AG04449 (cell line): ENCODE measurements at regions not wholly inside any gene's neighbourhood (a gene's known extent, or its start where the extent isn't known, plus 50 kb on each side); places are given as distances from the start of the nearest gene placed in this dataset.
"Not testable (repeated sequence)": the region's sequence is repeated elsewhere in the genome, so short reads cannot be mapped to it uniquely, and the experiment has no call there.

Source experiments
- CTCF ChIA-PET: fragments of 350-600 bp; formaldehyde crosslinking; extraction: SDS; loops from one replicate; lab custom pipeline; 2021; ENCODE audit warnings: antibody characterized with exemption; lab: Yijun Ruan, JAX
- POLR2A ChIA-PET: fragments of 400-600, 350-600 bp; formaldehyde crosslinking; extraction: SDS; loops from one replicate; lab custom pipeline; 2020; ENCODE audit warnings: antibody characterized with exemption, inconsistent platforms; lab: Yijun Ruan, JAX
- DNase-seq: peaks from one replicate; pipeline ENCODE4 v3.0.0-alpha.2; 2010; ENCODE audit warnings: low read depth, low spot score
- H3K4me3 ChIP-seq: 2 replicates; pipeline ENCODE4 v1.5.1; 2011; ENCODE audit warnings: low read depth, mild to moderate bottlenecking, control low read depth, low read length
- TF ChIP-seq, protein P1 (sequence below): IDR thresholded peaks from one replicate; pipeline ENCODE4 v1.5.1; 2011; ENCODE audit warnings: mild to moderate bottlenecking, moderate library complexity, low read length, control low read depth, inconsistent platforms; ENCODE audit not compliant: insufficient read depth; ENCODE audit errors: missing control alignments

DNA sequence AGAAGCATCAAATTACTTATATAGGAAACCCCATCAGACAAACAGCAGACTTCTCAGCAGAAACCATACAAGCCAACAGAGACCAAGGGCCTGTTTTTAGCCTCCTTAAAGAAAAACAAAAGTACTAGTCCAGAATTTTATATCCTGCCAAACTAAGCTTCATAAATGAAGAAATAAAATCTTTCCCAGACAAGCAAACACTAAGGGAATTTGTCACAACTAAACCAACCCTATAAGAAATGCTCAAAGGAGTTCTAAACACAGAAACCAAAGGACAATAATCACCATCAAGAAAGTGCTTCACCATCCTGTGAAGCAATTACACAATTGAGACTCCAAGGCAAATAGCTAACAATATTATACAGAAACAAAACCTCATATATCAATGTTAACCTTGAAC is 238.6 kb downstream of the NKX6-1 start:
- no peak overlapping the region for H3K4me3 ChIP-seq
- ChIA-PET POLR2A (no interaction called here), CTCF (interaction anchor here (1.2 to 6.6 kb wide), 4 partner anchors 11 to 615 kb away, joined by 4 to 68 read pairs (median 10); no protein-coding TSS in a partner anchor)
- no peak for DNase-seq
- TF ChIP-seq, protein P1, sequence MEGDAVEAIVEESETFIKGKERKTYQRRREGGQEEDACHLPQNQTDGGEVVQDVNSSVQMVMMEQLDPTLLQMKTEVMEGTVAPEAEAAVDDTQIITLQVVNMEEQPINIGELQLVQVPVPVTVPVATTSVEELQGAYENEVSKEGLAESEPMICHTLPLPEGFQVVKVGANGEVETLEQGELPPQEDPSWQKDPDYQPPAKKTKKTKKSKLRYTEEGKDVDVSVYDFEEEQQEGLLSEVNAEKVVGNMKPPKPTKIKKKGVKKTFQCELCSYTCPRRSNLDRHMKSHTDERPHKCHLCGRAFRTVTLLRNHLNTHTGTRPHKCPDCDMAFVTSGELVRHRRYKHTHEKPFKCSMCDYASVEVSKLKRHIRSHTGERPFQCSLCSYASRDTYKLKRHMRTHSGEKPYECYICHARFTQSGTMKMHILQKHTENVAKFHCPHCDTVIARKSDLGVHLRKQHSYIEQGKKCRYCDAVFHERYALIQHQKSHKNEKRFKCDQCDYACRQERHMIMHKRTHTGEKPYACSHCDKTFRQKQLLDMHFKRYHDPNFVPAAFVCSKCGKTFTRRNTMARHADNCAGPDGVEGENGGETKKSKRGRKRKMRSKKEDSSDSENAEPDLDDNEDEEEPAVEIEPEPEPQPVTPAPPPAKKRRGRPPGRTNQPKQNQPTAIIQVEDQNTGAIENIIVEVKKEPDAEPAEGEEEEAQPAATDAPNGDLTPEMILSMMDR = no peak

DNA sequence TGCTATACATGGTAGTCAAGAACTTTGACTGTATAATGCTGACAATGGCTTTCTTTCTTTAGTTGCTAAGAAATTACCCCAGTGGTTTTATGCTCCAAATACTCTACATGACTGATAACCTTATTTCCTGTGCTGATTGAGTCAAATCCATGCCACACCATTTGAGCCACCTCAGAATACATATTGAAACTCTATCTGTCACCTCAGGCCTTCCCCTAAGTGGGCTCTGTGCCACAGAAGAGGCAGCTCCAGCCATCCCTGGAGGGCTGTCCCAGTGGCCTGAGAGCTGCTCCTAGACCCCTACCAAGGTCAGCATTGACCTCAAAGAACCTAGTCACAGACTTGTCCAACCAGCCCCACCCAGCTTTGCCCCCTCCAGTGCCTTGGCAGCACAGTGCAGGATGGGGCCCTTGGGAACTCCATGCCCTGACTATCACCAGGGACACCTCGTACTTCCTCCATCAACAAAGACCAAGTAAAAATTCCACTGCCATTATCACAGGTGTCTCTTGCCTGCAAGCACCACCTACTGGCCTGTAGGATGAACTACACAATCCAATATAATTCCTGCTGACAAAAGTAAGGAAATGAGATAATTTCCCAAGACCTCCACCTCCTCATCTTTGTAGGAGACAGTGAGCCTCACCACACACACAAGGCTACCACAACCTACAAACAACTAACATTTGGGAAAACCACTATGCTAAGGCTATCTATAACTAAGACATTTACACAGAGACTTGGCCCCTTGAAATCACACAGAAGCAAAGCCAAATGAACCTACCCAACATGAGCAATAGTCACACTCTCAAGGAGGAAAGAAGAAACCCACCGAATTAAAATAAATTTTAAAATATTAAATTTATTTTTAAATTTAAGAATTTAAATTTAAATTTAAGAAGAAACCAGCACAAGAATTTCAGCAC is 239.9 kb downstream of the NKX6-1 start:
- CTCF ChIA-PET = interaction anchor here (1.2 to 6.6 kb wide), 6 partner anchors 9 to 614 kb away, joined by 4 to 68 read pairs (median 6); no protein-coding TSS in a partner anchor
- DNase-seq = no peak
- POLR2A ChIA-PET = no interaction called here
- H3K4me3 ChIP-seq = no peak overlapping the region
- TF ChIP-seq, protein P1 = peak; percentile 59

DNA sequence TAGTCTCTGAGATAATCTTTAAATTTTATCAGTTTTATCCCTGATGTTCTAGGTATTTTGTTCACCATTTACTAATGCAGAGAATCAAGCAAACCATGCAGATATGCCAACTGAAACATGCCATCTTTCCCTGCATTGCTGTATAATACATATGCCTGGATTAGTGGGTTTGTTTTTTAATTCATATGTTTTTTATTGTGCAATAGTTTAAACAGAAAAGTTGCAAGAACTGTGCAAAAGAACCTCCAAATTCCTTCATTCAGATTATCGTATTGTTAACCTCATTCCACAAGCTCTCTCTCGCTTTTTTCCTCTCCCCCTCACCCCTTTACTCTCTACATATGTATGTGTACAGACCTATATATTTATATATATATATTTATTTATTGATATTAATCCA is 244.6 kb downstream of the NKX6-1 start:
- no peak for DNase-seq
- POLR2A ChIA-PET = no interaction called here
- TF ChIP-seq, protein P1 = no peak
- H3K4me3 ChIP-seq = no peak overlapping the region
- CTCF ChIA-PET = no interaction called here

DNA sequence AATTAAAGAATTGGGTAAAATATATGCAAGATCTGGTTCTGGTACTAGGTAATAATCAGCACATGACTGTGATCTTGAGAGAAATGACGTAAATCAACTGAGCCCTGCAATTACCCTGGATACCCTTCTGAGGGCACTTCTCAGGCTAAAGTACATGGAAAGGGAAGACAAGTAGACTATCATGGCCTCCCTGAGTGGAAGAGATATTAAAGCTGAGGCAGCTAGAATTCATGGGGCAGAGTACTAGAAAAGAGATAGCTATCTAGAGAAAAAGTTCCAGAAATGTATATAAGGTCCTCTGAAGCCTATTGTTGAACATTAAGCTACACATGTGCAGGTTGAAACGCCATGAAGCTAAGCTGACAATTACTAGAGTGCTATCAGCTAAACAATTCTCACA is 249.6 kb downstream of the NKX6-1 start:
- ChIA-PET POLR2A (no interaction called here), CTCF (interaction anchor here (1.4 kb wide), 1 partner anchor 11 kb away, joined by 4 read pairs; no protein-coding TSS in a partner anchor)
- TF ChIP-seq, protein P1 = no peak
- DNase-seq = no peak
- H3K4me3 ChIP-seq = no peak overlapping the region

DNA sequence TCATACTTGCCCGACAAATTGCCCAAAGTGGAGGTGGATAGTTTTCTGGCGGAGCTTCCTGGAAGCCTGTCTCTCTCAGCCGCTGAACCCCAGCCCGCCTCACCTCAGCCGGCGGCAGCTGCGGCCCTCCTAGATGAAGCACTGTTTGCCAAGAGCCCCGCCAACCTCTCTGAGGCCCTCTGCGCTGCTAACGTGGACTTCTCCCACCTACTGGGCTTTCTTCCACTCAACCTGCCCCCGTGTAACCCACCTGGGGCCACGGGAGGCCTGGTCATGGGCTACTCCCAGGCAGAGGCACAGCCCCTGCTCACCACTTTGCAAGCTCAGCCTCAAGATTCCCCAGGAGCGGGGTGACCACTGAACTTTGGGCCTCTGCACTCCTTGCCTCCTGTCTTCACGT is 254.1 kb downstream of the NKX6-1 start:
- H3K4me3 ChIP-seq, DNase-seq, POLR2A ChIA-PET, CTCF ChIA-PET: not testable (repeated sequence)

DNA sequence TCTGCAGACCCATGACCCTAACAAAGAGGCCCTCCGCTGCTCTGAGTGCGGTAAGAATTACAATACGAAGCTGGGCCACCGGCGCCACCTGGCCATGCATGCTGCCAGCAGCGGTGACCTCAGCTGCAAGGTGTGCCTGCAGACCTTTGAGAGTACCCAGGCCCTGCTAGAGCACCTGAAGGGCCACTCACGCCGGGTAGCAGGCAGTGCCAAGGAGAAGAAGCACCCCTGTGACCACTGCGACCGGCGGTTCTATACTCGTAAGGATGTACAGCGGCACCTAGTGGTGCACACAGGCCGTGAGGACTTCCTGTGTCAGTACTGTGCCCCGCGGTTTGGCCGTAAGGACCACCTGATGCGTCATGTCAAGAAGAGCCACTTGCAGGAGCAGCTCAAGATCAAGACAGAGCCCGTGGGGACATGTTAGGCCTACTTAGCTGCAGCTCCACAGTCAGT is 254.7 kb downstream of the NKX6-1 start:
- POLR2A ChIA-PET, CTCF ChIA-PET, H3K4me3 ChIP-seq, DNase-seq: not testable (repeated sequence)

DNA sequence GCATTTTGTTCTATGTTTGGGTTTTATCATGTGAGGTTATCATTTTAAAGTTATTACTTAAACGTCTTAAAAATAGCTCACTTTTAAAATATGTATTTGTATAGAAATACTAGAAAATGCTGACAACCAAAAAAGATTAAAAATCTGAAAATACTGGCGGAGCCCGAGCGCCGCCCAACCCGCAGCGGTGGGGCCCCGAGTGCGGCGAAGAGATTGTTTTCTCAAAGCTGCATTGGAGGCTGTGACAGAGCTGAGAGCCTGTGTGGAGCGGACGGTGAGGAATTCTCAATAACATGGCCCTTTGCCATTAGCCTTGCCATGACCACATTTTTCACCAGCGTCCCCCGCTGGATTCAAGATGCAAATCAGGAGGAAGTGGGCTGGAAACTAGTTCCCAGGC is 255.4 kb downstream of the NKX6-1 start:
- ChIA-PET POLR2A (no interaction called here), CTCF (interaction anchor here (1.2 kb wide), 1 partner anchor 15 kb away, joined by 4 read pairs; no protein-coding TSS in a partner anchor)
- DNase-seq = no peak

More for the DNA sequence above, 255.4 kb downstream of the NKX6-1 start:
- no peak overlapping the region for H3K4me3 ChIP-seq
- TF ChIP-seq, protein P1 = no peak
